ENCODE measurements at regions not wholly inside any gene's neighbourhood (a gene's known extent, or its start where the extent isn't known, plus 50 kb on each side); places are given as distances from the start of the nearest gene placed in this dataset.

DNA sequence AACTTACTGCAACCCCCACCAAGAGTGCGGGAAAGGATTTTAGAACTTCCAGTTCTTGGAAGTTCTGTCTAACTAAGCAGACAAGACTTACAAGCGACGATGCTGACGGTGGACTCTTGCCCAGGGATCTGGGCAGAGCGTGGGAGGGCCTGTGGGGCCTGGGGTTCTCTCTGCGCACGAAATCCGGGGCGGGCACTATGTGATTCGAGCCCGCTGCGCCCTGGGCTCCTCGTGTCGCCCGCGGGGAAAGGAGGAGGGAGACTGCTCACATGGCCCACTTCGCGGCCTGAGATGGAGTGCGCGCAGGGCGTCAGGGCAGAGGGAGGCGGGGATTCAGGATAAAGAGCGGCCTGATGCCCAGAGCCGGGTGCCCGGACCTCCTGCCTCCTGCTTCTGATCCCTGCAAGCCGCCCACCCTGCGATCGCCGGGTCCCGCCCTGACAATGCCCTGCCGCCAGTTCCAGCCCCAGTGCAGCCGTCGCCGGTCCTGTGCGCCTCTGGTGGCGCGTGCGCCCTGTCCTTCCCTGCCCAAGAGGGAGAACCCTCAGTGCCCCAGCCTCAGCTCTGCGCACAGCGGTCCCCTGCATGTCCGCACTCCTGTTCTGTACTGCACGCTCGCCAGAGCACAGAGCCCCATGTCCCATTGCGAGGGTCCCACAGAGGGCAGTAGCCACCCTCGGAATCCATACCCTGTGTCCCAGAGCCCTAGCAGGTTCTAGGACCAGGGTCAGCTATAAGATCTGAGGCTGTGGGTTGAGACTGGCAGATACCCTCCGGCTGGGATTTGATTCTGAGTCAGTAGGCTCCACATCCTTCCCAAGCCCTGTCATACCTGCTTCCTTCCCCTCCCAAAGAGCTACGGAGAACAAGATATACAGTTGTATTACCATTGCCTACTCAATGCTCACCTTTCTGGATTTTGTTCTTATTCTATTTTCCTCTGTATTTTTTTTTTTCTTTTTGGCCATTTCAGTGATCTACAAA is 99.4 kb upstream of the TMEM106B start:
- FAIRE-seq (no peak), DNase-seq (ENCODE audit: insufficient read length, low spot score) (no peak)
- TF ChIP-seq, protein P1, sequence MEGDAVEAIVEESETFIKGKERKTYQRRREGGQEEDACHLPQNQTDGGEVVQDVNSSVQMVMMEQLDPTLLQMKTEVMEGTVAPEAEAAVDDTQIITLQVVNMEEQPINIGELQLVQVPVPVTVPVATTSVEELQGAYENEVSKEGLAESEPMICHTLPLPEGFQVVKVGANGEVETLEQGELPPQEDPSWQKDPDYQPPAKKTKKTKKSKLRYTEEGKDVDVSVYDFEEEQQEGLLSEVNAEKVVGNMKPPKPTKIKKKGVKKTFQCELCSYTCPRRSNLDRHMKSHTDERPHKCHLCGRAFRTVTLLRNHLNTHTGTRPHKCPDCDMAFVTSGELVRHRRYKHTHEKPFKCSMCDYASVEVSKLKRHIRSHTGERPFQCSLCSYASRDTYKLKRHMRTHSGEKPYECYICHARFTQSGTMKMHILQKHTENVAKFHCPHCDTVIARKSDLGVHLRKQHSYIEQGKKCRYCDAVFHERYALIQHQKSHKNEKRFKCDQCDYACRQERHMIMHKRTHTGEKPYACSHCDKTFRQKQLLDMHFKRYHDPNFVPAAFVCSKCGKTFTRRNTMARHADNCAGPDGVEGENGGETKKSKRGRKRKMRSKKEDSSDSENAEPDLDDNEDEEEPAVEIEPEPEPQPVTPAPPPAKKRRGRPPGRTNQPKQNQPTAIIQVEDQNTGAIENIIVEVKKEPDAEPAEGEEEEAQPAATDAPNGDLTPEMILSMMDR (IDR thresholded peaks at IDR 0.05; ENCODE audit: insufficient read depth, missing control alignments) = no peak

DNA sequence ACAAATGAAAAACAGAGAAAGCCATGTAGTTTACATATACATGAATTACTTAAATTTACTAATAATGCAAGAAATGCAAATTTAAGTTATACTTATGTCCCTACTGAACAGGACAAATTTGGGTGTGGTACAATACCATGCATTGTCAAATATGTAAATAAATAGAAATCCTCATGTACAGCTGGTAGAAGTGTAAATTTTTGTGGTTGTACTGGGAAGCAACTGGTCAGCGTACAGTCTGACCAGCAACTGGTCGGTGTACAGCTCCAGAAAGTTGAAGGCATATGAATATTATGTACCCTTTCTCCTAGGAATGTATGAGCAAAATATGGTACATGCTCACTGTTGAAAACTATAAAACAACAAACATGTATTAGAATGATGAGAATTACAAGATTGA is 93.9 kb upstream of the TMEM106B start:
- no peak for DNase-seq (ENCODE audit: insufficient read length, low spot score)
- no peak for FAIRE-seq
- TF ChIP-seq, protein P1 (IDR thresholded peaks at IDR 0.05; ENCODE audit: insufficient read depth, missing control alignments) = no peak

DNA sequence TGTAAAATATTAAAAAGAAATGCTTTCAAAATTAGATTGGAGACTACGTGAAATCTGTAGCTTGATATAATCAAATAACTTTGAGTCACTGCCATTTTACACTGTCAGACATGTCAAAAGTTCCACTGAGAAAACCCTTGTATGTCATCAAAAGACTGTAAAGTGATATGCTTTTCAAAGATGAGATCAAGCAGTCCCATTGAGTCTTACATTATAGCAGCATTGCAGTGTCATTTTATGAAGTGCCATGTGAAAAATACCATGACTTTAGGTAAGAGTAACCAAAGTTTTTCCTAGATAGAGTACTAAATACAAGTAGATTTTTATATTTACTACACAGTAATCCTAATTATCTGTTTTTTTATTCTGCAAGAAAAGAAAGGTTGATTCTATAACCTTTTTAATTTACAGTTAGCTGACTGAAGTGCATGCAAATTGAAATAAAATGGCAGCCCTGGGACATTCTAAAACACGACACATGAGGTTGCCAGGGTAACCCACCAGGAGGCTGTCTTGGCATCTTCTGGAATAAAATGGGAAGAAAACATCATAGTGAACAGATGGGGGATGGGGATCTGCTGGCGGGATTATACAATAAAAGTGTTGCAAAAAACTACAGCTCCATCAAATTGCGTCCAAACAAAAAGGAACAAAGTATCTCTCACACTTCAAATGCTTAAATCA is 91.3 kb upstream of the TMEM106B start:
- DNase-seq (ENCODE audit: insufficient read length, low spot score) (no peak), FAIRE-seq (no peak)
- TF ChIP-seq, protein P1 (IDR thresholded peaks at IDR 0.05; ENCODE audit: insufficient read depth, missing control alignments) = no peak

DNA sequence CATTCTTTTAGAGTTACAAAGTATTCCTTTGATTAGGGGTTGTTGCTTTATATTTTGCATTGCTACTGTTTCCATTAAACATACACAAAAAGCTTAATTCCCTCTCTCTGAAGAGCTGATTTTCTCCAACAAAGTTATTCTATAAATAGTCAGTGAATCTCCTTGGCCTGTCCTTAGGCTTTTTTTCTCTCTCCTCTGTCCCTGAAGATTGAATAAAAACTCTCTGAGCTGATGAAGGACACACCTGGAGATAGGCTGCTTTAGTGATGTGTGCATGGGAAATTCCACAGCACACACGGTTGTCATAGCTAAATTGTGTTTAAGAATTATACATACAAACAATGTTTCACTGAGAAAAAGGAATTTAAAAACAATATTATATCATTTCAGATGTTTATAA is 90.5 kb upstream of the TMEM106B start:
- TF ChIP-seq, protein P1 (IDR thresholded peaks at IDR 0.05; ENCODE audit: insufficient read depth, missing control alignments) = no peak
- DNase-seq (ENCODE audit: insufficient read length, low spot score) (no peak), FAIRE-seq (no peak)

DNA sequence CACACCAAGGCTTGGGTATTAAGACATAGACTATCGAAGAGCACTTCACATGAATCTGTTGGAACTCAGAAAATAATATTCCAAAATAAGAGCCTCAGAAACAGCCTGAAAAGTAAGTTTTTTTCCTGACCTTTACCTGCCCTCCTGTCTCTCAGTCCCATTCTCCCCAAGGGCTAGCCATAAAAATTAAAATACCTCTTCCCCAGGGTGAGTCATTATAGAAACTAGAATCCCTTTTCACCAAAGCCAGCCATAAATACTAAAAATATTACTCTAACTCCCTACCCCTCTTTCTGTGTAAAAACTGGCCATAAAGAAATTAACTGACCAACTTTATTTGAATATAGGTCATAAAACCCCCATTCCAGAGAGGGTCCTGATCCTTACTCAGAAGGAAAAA is 87.9 kb upstream of the TMEM106B start:
- TF ChIP-seq, protein P1 (IDR thresholded peaks at IDR 0.05; ENCODE audit: insufficient read depth, missing control alignments) = no peak
- no peak for FAIRE-seq
- DNase-seq (ENCODE audit: insufficient read length, low spot score) = no peak

DNA sequence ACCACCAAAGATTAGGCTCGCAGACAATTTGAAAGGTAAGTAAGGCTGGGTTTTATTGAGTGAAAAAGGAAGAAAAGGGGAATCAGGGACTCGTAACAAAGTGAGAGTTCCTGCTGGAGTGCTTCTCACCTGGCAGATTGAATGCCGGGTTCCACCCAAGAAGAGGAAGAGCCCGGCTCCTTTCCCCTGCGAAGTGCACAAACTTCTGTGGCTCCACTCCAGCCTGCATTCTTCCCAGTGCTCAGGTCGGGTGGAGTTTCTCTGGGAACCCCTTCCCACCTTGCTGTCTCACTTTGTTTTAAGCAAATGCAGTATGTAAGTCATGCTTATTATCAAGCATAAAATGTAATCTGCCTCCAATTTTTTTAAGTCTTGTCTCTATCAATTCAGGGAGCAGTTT is 87.1 kb upstream of the TMEM106B start:
- FAIRE-seq = no peak
- TF ChIP-seq, protein P1 (IDR thresholded peaks at IDR 0.05; ENCODE audit: insufficient read depth, missing control alignments) = no peak

More for the DNA sequence above, 87.1 kb upstream of the TMEM106B start:
- DNase-seq (ENCODE audit: insufficient read length, low spot score) = no peak
